HG02943 (cell line): ENCODE measurements at regions not wholly inside any gene's neighbourhood (a gene's known extent, or its start where the extent isn't known, plus 50 kb on each side); places are given as distances from the start of the nearest gene placed in this dataset.

ENCODE experiments used
- ATAC-seq: cut with Tn5 transposase; IDR thresholded peaks from one replicate; pipeline ENCODE4 v1.9.1; 2021; ENCODE audit warnings: mild to moderate bottlenecking, low read depth, moderate library complexity; ENCODE audit not compliant: unreplicated experiment

GRCh38 chr2:226410247-226410835 is 389.3 kb downstream of the IRS1 start:
- no peak for ATAC-seq

GRCh38 chr2:226409134-226409533 is 390.5 kb downstream of the IRS1 start:
- ATAC-seq: no peak

GRCh38 chr2:226408141-226408540 is 391.5 kb downstream of the IRS1 start:
- ATAC-seq: no peak

GRCh38 chr2:226407135-226407534 is 392.5 kb downstream of the IRS1 start:
- no peak for ATAC-seq

GRCh38 chr2:226405465-226405864 is 394.2 kb downstream of the IRS1 start:
- no peak for ATAC-seq

GRCh38 chr2:226403369-226403768 is 396.3 kb downstream of the IRS1 start:
- ATAC-seq: no peak

- no peak for ATAC-seq
Observed at GRCh38 chr2:226399006-226399405, 400.6 kb downstream of the IRS1 start.

- no peak for ATAC-seq
Observed at GRCh38 chr2:226398580-226398979, 401.0 kb downstream of the IRS1 start.

- ATAC-seq: no peak
Observed at GRCh38 chr2:226396541-226396940, 403.1 kb downstream of the IRS1 start.

- ATAC-seq: no peak
Observed at GRCh38 chr2:226387499-226387942, 412.1 kb downstream of the IRS1 start.

GRCh38 chr2:226383461-226383860 is 416.2 kb downstream of the IRS1 start:
- no peak for ATAC-seq

GRCh38 chr2:226380679-226381078 is 418.9 kb downstream of the IRS1 start:
- no peak for ATAC-seq

- ATAC-seq: no peak
Observed at GRCh38 chr2:226378753-226379705, 420.6 kb downstream of the IRS1 start.

- no peak for ATAC-seq
Observed at GRCh38 chr2:226376516-226377180, 423.0 kb downstream of the IRS1 start.

GRCh38 chr2:226366920-226367319 is 432.7 kb downstream of the IRS1 start:
- no peak for ATAC-seq

- no peak for ATAC-seq
Observed at GRCh38 chr2:226364217-226364616, 435.4 kb downstream of the IRS1 start.

GRCh38 chr2:226362980-226363379 is 436.6 kb downstream of the IRS1 start:
- no peak for ATAC-seq

- no peak for ATAC-seq
Observed at GRCh38 chr2:226360658-226361057, 439.0 kb downstream of the IRS1 start.

GRCh38 chr2:226358688-226359087 is 440.9 kb downstream of the IRS1 start:
- no peak for ATAC-seq

GRCh38 chr2:226357816-226358215 is 441.8 kb downstream of the IRS1 start:
- no peak for ATAC-seq

GRCh38 chr2:226355600-226355999 is 444.0 kb downstream of the IRS1 start:
- ATAC-seq: no peak
